ENCODE measurements at regions not wholly inside any gene's neighbourhood (a gene's known extent, or its start where the extent isn't known, plus 50 kb on each side); places are given as distances from the start of the nearest gene placed in this dataset.

DNA sequence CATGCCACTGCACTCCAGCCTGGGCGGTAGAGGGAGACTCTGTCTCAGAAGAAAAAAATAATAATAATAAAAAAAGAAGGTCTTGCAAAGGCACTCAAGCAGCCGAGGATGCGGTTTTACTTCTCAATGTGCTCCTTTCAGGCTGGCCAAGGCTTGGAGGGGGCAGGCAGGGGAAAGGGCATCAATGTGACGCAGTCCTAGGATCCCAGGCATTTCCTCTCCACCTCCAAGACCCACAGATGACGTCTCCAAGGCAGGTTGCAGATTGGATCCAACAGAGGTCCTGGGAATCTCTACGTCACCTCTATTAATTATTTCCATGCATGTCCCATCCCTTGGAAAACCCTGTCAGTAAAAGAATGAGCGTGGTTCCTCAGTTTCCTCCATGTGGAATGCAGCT, 56.2 kb downstream of the FAM43A start:
- peaks cover 9% of the 10 kb centered on the region for H3F3A ChIP-seq (ENCODE audit: control insufficient read depth, insufficient read depth)
- TF ChIP-seq EZH2phosphoT487 (IDR thresholded peaks at IDR 0.05; ENCODE audit: borderline replicate concordance, low read length) = no peak
- TF ChIP-seq CTCF (IDR thresholded peaks at IDR 0.05; ENCODE audit: low read depth, low read length, poor library complexity, severe bottlenecking) = no peak
- peaks cover 24% of the 10 kb centered on the region for H3K27me3 ChIP-seq (ENCODE audit: control insufficient read depth, low read length)
- H3K4me2 ChIP-seq (ENCODE audit: low read length) = no peak overlapping the region
- H3K36me3 ChIP-seq (ENCODE audit: control insufficient read depth, low read length) = no peaks in the 10 kb centered on the region
- H3K27ac ChIP-seq (ENCODE audit: low read depth, low read length) = no peak overlapping the region
- H4K20me1 ChIP-seq (ENCODE audit: control insufficient read depth, insufficient read depth, low read depth, low read length) = no peaks in the 10 kb centered on the region
- no peaks in the 10 kb centered on the region for H3K9me2 ChIP-seq (replicated peaks; ENCODE audit: control insufficient read depth, low read length)
- H3K79me2 ChIP-seq (ENCODE audit: control insufficient read depth, low read length) = no peaks in the 10 kb centered on the region
- H3K4me1 ChIP-seq (ENCODE audit: control insufficient read depth, low read length) = peaks cover 34% of the 10 kb centered on the region
- no peaks in the 10 kb centered on the region for H3K9me3 ChIP-seq (ENCODE audit: control insufficient read depth, insufficient read depth, low read length)
- no peak overlapping the region for H3K4me3 ChIP-seq (ENCODE audit: low read length)

GRCh38 chr3:194744826-194745225, 59.1 kb downstream of the FAM43A start:
- H3K79me2 ChIP-seq (ENCODE audit: control insufficient read depth, low read length) = no peaks in the 10 kb centered on the region
- no peak overlapping the region for H3K4me2 ChIP-seq (ENCODE audit: low read length)
- TF ChIP-seq EZH2phosphoT487 (IDR thresholded peaks at IDR 0.05; ENCODE audit: borderline replicate concordance, low read length) (no peak), CTCF (IDR thresholded peaks at IDR 0.05; ENCODE audit: low read depth, low read length, poor library complexity, severe bottlenecking) (no peak)
- no peak overlapping the region for H3K4me3 ChIP-seq (ENCODE audit: low read length)
- no peak overlapping the region for H3K27ac ChIP-seq (ENCODE audit: low read depth, low read length)
- H3K9me2 ChIP-seq (replicated peaks; ENCODE audit: control insufficient read depth, low read length) = no peaks in the 10 kb centered on the region
- no peaks in the 10 kb centered on the region for H3K36me3 ChIP-seq (ENCODE audit: control insufficient read depth, low read length)
- H3K4me1 ChIP-seq (ENCODE audit: control insufficient read depth, low read length) = peaks cover 10% of the 10 kb centered on the region
- peaks cover 24% of the 10 kb centered on the region for H3K27me3 ChIP-seq (ENCODE audit: control insufficient read depth, low read length)
- no peaks in the 10 kb centered on the region for H3F3A ChIP-seq (ENCODE audit: control insufficient read depth, insufficient read depth)
- H3K9me3 ChIP-seq (ENCODE audit: control insufficient read depth, insufficient read depth, low read length) = no peaks in the 10 kb centered on the region
- H4K20me1 ChIP-seq (ENCODE audit: control insufficient read depth, insufficient read depth, low read depth, low read length) = no peaks in the 10 kb centered on the region

DNA sequence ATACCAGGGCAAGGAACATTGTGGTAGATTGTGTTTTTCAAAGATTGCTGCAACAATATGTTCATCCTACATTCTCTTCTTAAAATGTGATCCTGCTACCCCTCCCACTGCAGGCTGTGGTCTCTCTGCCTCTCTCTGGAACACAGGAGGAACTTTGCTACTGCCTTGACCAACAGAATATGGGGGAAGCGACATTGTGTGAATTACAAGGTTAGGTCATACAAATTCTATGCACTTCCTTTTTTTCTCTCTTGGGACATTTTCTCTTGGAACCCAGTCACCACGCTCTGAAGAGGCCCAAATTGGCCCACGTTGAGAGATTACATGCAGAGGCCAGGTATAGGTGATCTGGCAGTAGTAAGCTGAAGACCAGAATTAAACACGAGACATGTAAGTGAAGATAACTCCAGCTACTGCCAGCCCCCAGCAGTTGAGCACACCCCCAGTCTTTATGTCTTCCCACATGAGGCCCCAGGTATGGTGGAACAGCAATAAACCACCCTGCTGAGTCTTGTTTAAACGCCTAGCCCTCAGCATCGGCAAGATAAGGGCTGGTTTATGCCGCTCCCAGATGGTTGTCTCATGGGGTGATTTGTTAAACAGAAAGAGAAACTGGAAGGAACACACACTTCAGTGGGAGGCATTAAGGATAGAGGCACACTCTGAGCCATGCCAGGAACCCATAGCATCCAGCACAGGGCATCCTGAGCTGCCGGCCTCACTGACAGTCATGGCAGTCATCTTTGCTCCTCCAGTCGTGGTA, 59.9 kb downstream of the FAM43A start:
- no peaks in the 10 kb centered on the region for H3K79me2 ChIP-seq (ENCODE audit: control insufficient read depth, low read length)
- H3K4me2 ChIP-seq (ENCODE audit: low read length) = no peak overlapping the region
- no peaks in the 10 kb centered on the region for H3K36me3 ChIP-seq (ENCODE audit: control insufficient read depth, low read length)
- no peak overlapping the region for H3K4me3 ChIP-seq (ENCODE audit: low read length)
- no peaks in the 10 kb centered on the region for H3K9me3 ChIP-seq (ENCODE audit: control insufficient read depth, insufficient read depth, low read length)
- H3K27me3 ChIP-seq (ENCODE audit: control insufficient read depth, low read length) = peaks cover 21% of the 10 kb centered on the region
- H3K27ac ChIP-seq (ENCODE audit: low read depth, low read length) = no peak overlapping the region
- H3F3A ChIP-seq (ENCODE audit: control insufficient read depth, insufficient read depth) = no peaks in the 10 kb centered on the region
- TF ChIP-seq EZH2phosphoT487 (IDR thresholded peaks at IDR 0.05; ENCODE audit: borderline replicate concordance, low read length) = no peak
- TF ChIP-seq CTCF (IDR thresholded peaks at IDR 0.05; ENCODE audit: low read depth, low read length, poor library complexity, severe bottlenecking) = no peak
- H3K4me1 ChIP-seq (ENCODE audit: control insufficient read depth, low read length) = peaks cover 10% of the 10 kb centered on the region
- no peaks in the 10 kb centered on the region for H3K9me2 ChIP-seq (replicated peaks; ENCODE audit: control insufficient read depth, low read length)
- no peaks in the 10 kb centered on the region for H4K20me1 ChIP-seq (ENCODE audit: control insufficient read depth, insufficient read depth, low read depth, low read length)

Measured in DOHH2 (cell line).